IMR-90 (cell line): ENCODE measurements at regions not wholly inside any gene's neighbourhood (a gene's known extent, or its start where the extent isn't known, plus 50 kb on each side); places are given as distances from the start of the nearest gene placed in this dataset.

Experiments
- ATAC-seq: fragments of 200-7000 bp; cut with Tn5 transposase; 2 replicates; pipeline ENCODE4 v1.9.1; 2020; ENCODE audit warnings: low read depth, mild to moderate bottlenecking, moderate library complexity
- BruUV-seq: library from RNA; stranded (reverse); fragments of 400-500 nt; replicated peaks from 2 replicates; lab custom pipeline; 2021; lab: Mats Ljungman, UMichigan
- CTCF ChIA-PET: fragments of 300-600 bp; formaldehyde crosslinking; extraction: SDS; loops from one replicate; lab custom pipeline; 2021; ENCODE audit warnings: antibody characterized with exemption; lab: Yijun Ruan, JAX
- POLR2A ChIA-PET: fragments of 300-600 bp; sonication (Branson Sonifier 250); formaldehyde crosslinking; loops from one replicate; lab custom pipeline; 2022; ENCODE audit warnings: antibody characterized with exemption; ENCODE audit not compliant: unreplicated experiment; lab: Charles Lee
- DNase-seq: peaks from one replicate; pipeline ENCODE4 v3.0.0; 2013
- H2AFZ ChIP-seq: replicated peaks from 2 replicates; pipeline ENCODE3; 2013; ENCODE audit warnings: low read length, mild to moderate bottlenecking; ENCODE audit not compliant: poor library complexity
- H2AK5ac ChIP-seq: 2 replicates; pipeline ENCODE4 v1.6.1; 2013; ENCODE audit warnings: low read depth, low read length, inconsistent platforms
- H2AK9ac ChIP-seq: replicated peaks from 2 replicates; pipeline ENCODE3; 2013; ENCODE audit warnings: mild to moderate bottlenecking, low read depth, low read length, moderate library complexity; ENCODE audit not compliant: poor library complexity
- H2BK120ac ChIP-seq: 2 replicates; pipeline ENCODE4 v1.6.1; 2013; ENCODE audit warnings: low read depth, low read length, inconsistent platforms
- H2BK15ac ChIP-seq: 3 replicates; pipeline ENCODE4 v1.6.1; 2013; ENCODE audit warnings: low read depth, low read length, inconsistent platforms
- H2BK20ac ChIP-seq: 2 replicates; pipeline ENCODE4 v1.6.1; 2013; ENCODE audit warnings: low read depth, mild to moderate bottlenecking, inconsistent platforms, low read length, moderate library complexity
- H2BK5ac ChIP-seq: 2 replicates; pipeline ENCODE4 v1.6.1; 2013; ENCODE audit warnings: mild to moderate bottlenecking, low read depth, low read length, inconsistent platforms; ENCODE audit not compliant: poor library complexity, severe bottlenecking
- H3K14ac ChIP-seq: replicated peaks from 2 replicates; pipeline ENCODE4 v1.6.1; 2013; ENCODE audit warnings: low read depth, low read length, inconsistent platforms
- H3K18ac ChIP-seq: 2 replicates; pipeline ENCODE4 v1.6.1; 2013; ENCODE audit warnings: low read depth, low read length, control low read depth
- H3K23ac ChIP-seq: 2 replicates; pipeline ENCODE4 v1.6.1; 2013; ENCODE audit warnings: low read depth, low read length, inconsistent platforms
- H3K27ac ChIP-seq: 2 replicates; pipeline ENCODE4 v1.5.1; 2013; ENCODE audit warnings: mild to moderate bottlenecking, control low read depth, low read length; ENCODE audit not compliant: insufficient read depth
- H3K27me3 ChIP-seq: 2 replicates; pipeline ENCODE4 v1.6.1; 2013; ENCODE audit warnings: low read length; ENCODE audit not compliant: control insufficient read depth, insufficient read depth
- H3K36me3 ChIP-seq: 2 replicates; pipeline ENCODE4 v1.6.1; 2013; ENCODE audit warnings: low read length, mixed read lengths; ENCODE audit not compliant: control insufficient read depth, insufficient read depth
- H3K4ac ChIP-seq: 2 replicates; pipeline ENCODE4 v1.6.1; 2013; ENCODE audit warnings: low read depth, low read length, inconsistent platforms
- H3K4me1 ChIP-seq: 2 replicates; pipeline ENCODE4 v1.6.1; 2013; ENCODE audit warnings: low read length, mixed read lengths; ENCODE audit not compliant: control insufficient read depth, insufficient read depth
- H3K4me2 ChIP-seq: 2 replicates; pipeline ENCODE4 v1.6.1; 2013; ENCODE audit warnings: low read depth, mild to moderate bottlenecking, control low read depth, low read length, moderate library complexity
- H3K4me3 ChIP-seq: 2 replicates; pipeline ENCODE4 v1.5.1; 2013; ENCODE audit warnings: low read depth, mild to moderate bottlenecking, control low read depth, low read length, moderate library complexity; ENCODE audit not compliant: insufficient read depth
- H3K56ac ChIP-seq: 2 replicates; pipeline ENCODE4 v1.6.1; 2013; ENCODE audit warnings: low read length, inconsistent platforms; ENCODE audit not compliant: insufficient read depth; ENCODE audit errors: extremely low read depth
- H3K79me1 ChIP-seq, 2 experiments: 2 replicates each; pipeline ENCODE4 v1.6.1; 2013; ENCODE audit warnings: low read length in 2 of 2, inconsistent platforms in 1 of 2, low read depth in 1 of 2
- H3K9ac ChIP-seq: 2 replicates; pipeline ENCODE4 v1.6.1; 2013; ENCODE audit warnings: low read depth, low read length, control low read depth
- H3K9me1 ChIP-seq: 2 replicates; pipeline ENCODE4 v1.6.1; 2013; ENCODE audit warnings: low read length, inconsistent platforms; ENCODE audit not compliant: insufficient read depth
- H3K9me3 ChIP-seq: 2 replicates; pipeline ENCODE4 v1.6.1; 2013; ENCODE audit warnings: low read length; ENCODE audit not compliant: control insufficient read depth, insufficient read depth
- H4K20me1 ChIP-seq: 2 replicates; pipeline ENCODE4 v1.6.1; 2013; ENCODE audit warnings: low read length, inconsistent platforms; ENCODE audit not compliant: insufficient read depth
- H4K5ac ChIP-seq: 2 replicates; pipeline ENCODE4 v1.6.1; 2013; ENCODE audit warnings: mild to moderate bottlenecking, low read depth, low read length, control low read depth
- H4K8ac ChIP-seq, 2 experiments: 2 replicates each; pipeline ENCODE4 v1.6.1; 2013; ENCODE audit warnings: low read depth in 2 of 2, low read length in 2 of 2, control low read depth in 1 of 2, inconsistent platforms in 1 of 2
- H4K91ac ChIP-seq: 2 replicates; pipeline ENCODE4 v1.6.1; 2013; ENCODE audit warnings: low read depth, low read length, inconsistent platforms; ENCODE audit not compliant: insufficient read depth
- BHLHE40 ChIP-seq: fragments of 150-350 bp; IDR thresholded peaks from 2 replicates; pipeline ENCODE4 v1.6.1; 2016; ENCODE audit warnings: mild to moderate bottlenecking, low read depth, low read length
- CEBPB ChIP-seq: IDR thresholded peaks from 2 replicates; pipeline ENCODE4 v1.6.1; 2012; ENCODE audit warnings: low read depth, low read length, improper control_type of control experiment
- CHD1 ChIP-seq: IDR thresholded peaks from 2 replicates; pipeline ENCODE4 v1.6.1; 2012; ENCODE audit warnings: low read depth, low read length, improper control_type of control experiment
- FOS ChIP-seq: fragments of 150-350 bp; IDR thresholded peaks from 2 replicates; pipeline ENCODE4 v1.6.1; 2016; ENCODE audit warnings: low read depth, low read length
- MAZ ChIP-seq: IDR thresholded peaks from 2 replicates; pipeline ENCODE4 v1.6.1; 2012; ENCODE audit warnings: low read depth, mild to moderate bottlenecking, low read length, improper control_type of control experiment, moderate library complexity, borderline replicate concordance
- MXI1 ChIP-seq: IDR thresholded peaks from 2 replicates; pipeline ENCODE4 v1.6.1; 2012; ENCODE audit warnings: low read depth, mild to moderate bottlenecking, low read length, moderate library complexity, borderline replicate concordance
- RCOR1 ChIP-seq: IDR thresholded peaks from 2 replicates; pipeline ENCODE4 v1.6.1; 2012; ENCODE audit warnings: mild to moderate bottlenecking, low read length, improper control_type of control experiment; ENCODE audit not compliant: insufficient replicate concordance
- SMC3 ChIP-seq: fragments of 150-350 bp; IDR thresholded peaks from 2 replicates; pipeline ENCODE4 v1.6.1; 2016; ENCODE audit warnings: low read depth, mild to moderate bottlenecking, antibody characterized with exemption, low read length, moderate library complexity
- WGBS, 2 experiments: methylation state at CpG; one replicate each; pipeline versions ENCODE4 v1.1.5 to v1.1.7; 2013; ENCODE audit warnings: missing lambda C conversion rate in 2 of 2; ENCODE audit not compliant: insufficient read length in 1 of 2; ENCODE audit errors: extremely low coverage in 2 of 2; 5-methylcytosine and 5-hydroxymethylcytosine counted together
- dilution Hi-C: fragments of 300-500 bp; cut with HindIII; formaldehyde crosslinking; loops from one replicate; pipeline ENCODE4 v1.14.3; 2018; ENCODE audit warnings: low sequenced_read_pairs; ENCODE audit not compliant: unreplicated experiment
- in situ Hi-C: fragments of 300-500 bp; cut with MboI; formaldehyde crosslinking; loops from 3 replicates; pipeline ENCODE4 v1.14.3; 2019; ENCODE audit warnings: low sequenced_read_pairs, inconsistent platforms, mixed read lengths
- intact Hi-C: fragments of 100-400 bp; cut with micrococcal nuclease; formaldehyde crosslinking; loops from 2 replicates; pipeline ENCODE4 v1.10.0; 2022
- TF ChIP-seq, protein P1 (sequence below): fragments of 150-350 bp; IDR thresholded peaks from 2 replicates; pipeline ENCODE4 v1.6.1; 2017; ENCODE audit warnings: mild to moderate bottlenecking, antibody characterized with exemption, low read length, low read depth

DNA sequence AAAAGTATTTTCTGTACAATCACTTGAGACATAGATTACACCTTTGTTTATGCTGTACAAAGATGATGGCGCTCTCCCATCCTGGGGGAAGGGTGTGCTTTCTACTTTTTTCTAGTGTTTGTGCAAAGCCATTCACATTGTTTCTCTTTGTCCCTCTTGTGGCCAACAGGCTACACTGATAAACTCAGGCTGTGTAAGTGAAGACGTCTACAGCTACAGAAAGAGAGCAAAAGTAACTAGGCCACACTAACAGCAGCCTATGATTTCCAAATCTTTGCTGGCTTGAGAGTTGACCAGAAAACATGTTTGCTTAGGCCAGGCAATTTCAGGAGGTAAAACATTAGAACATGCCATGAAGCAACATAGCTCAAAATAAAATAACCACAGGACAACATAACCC, 75.1 kb downstream of the FOXB1 start:
- no peak overlapping the region for H4K5ac ChIP-seq

More for the DNA sequence above, 75.1 kb downstream of the FOXB1 start:
- in situ Hi-C loops (no loop called here), intact Hi-C loops (no loop called here), dilution Hi-C loops (no loop called here)
- H2AFZ ChIP-seq: no peak overlapping the region
- H4K91ac ChIP-seq: no peak overlapping the region
- H3K9ac ChIP-seq: no peak overlapping the region
- no peak overlapping the region for H2BK5ac ChIP-seq
- H3K56ac ChIP-seq: no peak overlapping the region
- no peak overlapping the region for H2BK20ac ChIP-seq
- no peaks in the 10 kb centered on the region for H3K79me1 ChIP-seq
- ChIA-PET POLR2A (no interaction called here), CTCF (no interaction called here)
- no peaks in the 10 kb centered on the region for H3K36me3 ChIP-seq
- TF ChIP-seq FOS: no peak
- no peak for TF ChIP-seq MXI1
- TF ChIP-seq SMC3: no peak
- TF ChIP-seq CHD1: no peak
- TF ChIP-seq, protein P1, sequence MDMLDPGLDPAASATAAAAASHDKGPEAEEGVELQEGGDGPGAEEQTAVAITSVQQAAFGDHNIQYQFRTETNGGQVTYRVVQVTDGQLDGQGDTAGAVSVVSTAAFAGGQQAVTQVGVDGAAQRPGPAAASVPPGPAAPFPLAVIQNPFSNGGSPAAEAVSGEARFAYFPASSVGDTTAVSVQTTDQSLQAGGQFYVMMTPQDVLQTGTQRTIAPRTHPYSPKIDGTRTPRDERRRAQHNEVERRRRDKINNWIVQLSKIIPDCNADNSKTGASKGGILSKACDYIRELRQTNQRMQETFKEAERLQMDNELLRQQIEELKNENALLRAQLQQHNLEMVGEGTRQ: no peak
- no peak for TF ChIP-seq BHLHE40
- TF ChIP-seq CEBPB: no peak
- TF ChIP-seq MAZ: no peak
- no peak for TF ChIP-seq RCOR1
- no peak overlapping the region for H3K4me2 ChIP-seq
- H3K23ac ChIP-seq: no peak overlapping the region
- no peaks in the 10 kb centered on the region for H4K20me1 ChIP-seq
- ATAC-seq (no peak), DNase-seq (no peak)
- no CpG with 5 or more reads among the region's 2 CpGs for WGBS, 2 experiments
- BruUV-seq: no TSS peak
- H3K27me3 ChIP-seq: peaks cover 2% of the 10 kb centered on the region
- H3K27ac ChIP-seq: no peak overlapping the region
- H3K14ac ChIP-seq: no peak overlapping the region
- H2AK5ac ChIP-seq: no peak overlapping the region
- H2BK15ac ChIP-seq: no peak overlapping the region
- no peaks in the 10 kb centered on the region for H3K9me1 ChIP-seq
- no peak overlapping the region for H4K8ac ChIP-seq
- H3K4me3 ChIP-seq: no peak overlapping the region
- H3K9me3 ChIP-seq: no peaks in the 10 kb centered on the region
- no peak overlapping the region for H2AK9ac ChIP-seq
- no peak overlapping the region for H3K4ac ChIP-seq
- H2BK120ac ChIP-seq: no peak overlapping the region
- H3K18ac ChIP-seq: no peak overlapping the region
- H3K4me1 ChIP-seq: no peaks in the 10 kb centered on the region
